ENCODE measurements at regions not wholly inside any gene's neighbourhood (a gene's known extent, or its start where the extent isn't known, plus 50 kb on each side); places are given as distances from the start of the nearest gene placed in this dataset.

DNA sequence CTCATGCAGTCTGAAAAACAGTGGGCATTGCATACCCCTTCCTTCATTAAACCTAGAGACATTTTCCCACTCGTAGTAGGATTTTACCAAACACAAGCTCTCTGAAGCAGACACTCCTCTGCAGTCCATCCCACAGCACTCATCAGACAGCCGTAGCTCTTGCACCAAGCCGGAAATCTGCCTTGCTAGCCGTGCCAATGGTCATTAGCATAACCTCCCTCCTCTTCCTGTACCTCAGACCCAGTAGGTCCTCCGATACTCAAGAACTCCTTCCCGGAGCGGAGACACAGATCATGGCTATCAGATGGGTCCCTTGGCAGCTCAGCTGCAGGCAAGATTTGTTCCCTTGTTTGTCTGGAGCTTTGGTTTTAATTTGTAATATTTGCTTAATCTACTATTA, 483.1 kb upstream of the PSMD7 start:
- TF ChIP-seq, protein P1, sequence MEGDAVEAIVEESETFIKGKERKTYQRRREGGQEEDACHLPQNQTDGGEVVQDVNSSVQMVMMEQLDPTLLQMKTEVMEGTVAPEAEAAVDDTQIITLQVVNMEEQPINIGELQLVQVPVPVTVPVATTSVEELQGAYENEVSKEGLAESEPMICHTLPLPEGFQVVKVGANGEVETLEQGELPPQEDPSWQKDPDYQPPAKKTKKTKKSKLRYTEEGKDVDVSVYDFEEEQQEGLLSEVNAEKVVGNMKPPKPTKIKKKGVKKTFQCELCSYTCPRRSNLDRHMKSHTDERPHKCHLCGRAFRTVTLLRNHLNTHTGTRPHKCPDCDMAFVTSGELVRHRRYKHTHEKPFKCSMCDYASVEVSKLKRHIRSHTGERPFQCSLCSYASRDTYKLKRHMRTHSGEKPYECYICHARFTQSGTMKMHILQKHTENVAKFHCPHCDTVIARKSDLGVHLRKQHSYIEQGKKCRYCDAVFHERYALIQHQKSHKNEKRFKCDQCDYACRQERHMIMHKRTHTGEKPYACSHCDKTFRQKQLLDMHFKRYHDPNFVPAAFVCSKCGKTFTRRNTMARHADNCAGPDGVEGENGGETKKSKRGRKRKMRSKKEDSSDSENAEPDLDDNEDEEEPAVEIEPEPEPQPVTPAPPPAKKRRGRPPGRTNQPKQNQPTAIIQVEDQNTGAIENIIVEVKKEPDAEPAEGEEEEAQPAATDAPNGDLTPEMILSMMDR (conservative IDR thresholded peaks at IDR 0.05; ENCODE audit: low read length), result no peak
- no peak for TF ChIP-seq EZH2phosphoT487 (IDR thresholded peaks at IDR 0.05; ENCODE audit: borderline replicate concordance, low read depth, low read length)

Measured in OCI-LY7 (cell line).